ENCODE measurements at regions not wholly inside any gene's neighbourhood (a gene's known extent, or its start where the extent isn't known, plus 50 kb on each side); places are given as distances from the start of the nearest gene placed in this dataset.

- DNase-seq (ENCODE audit: low read depth, low spot score): no peak
- Mint-ChIP-seq H3K4me1 (no peaks in the 10 kb centered on the region), H3K27me3 (ENCODE audit: low read depth) (no peaks in the 10 kb centered on the region), H3K36me3 (ENCODE audit: low read depth) (no peaks in the 10 kb centered on the region), H3K4me3 (no peak overlapping the region), H3K9me3 (peaks cover 4% of the 10 kb centered on the region), H3K27ac (ENCODE audit: unreplicated experiment) (no peak overlapping the region)
- no peak for TF ChIP-seq CTCF (conservative IDR thresholded peaks at IDR 0.05)
Observed at GRCh38 chr4:79763486-79764075, 309.4 kb downstream of the ANTXR2 start.

GRCh38 chr4:79759793-79760192 is 313.2 kb downstream of the ANTXR2 start:
- Mint-ChIP-seq H3K36me3 (ENCODE audit: low read depth) (no peaks in the 10 kb centered on the region), H3K4me3 (no peak overlapping the region), H3K9me3 (peaks cover 4% of the 10 kb centered on the region), H3K4me1 (no peaks in the 10 kb centered on the region), H3K27ac (ENCODE audit: unreplicated experiment) (no peak overlapping the region), H3K27me3 (ENCODE audit: low read depth) (no peaks in the 10 kb centered on the region)
- no peak for TF ChIP-seq CTCF (conservative IDR thresholded peaks at IDR 0.05)
- DNase-seq (ENCODE audit: low read depth, low spot score): no peak

GRCh38 chr4:79757600-79757999 is 315.4 kb downstream of the ANTXR2 start:
- no peak for TF ChIP-seq CTCF (conservative IDR thresholded peaks at IDR 0.05)
- Mint-ChIP-seq H3K36me3 (ENCODE audit: low read depth) (no peaks in the 10 kb centered on the region), H3K27me3 (ENCODE audit: low read depth) (no peaks in the 10 kb centered on the region), H3K27ac (ENCODE audit: unreplicated experiment) (no peak overlapping the region), H3K4me1 (no peaks in the 10 kb centered on the region), H3K4me3 (no peak overlapping the region), H3K9me3 (peaks cover 4% of the 10 kb centered on the region)
- no peak for DNase-seq (ENCODE audit: low read depth, low spot score)

GRCh38 chr4:79756140-79756895 is 316.7 kb downstream of the ANTXR2 start:
- Mint-ChIP-seq H3K36me3 (ENCODE audit: low read depth) (no peaks in the 10 kb centered on the region), H3K4me3 (no peak overlapping the region), H3K27ac (ENCODE audit: unreplicated experiment) (no peak overlapping the region), H3K27me3 (ENCODE audit: low read depth) (no peaks in the 10 kb centered on the region), H3K9me3 (no peaks in the 10 kb centered on the region), H3K4me1 (no peaks in the 10 kb centered on the region)
- no peak for TF ChIP-seq CTCF (conservative IDR thresholded peaks at IDR 0.05)
- DNase-seq (ENCODE audit: low read depth, low spot score): no peak

- Mint-ChIP-seq H3K4me3 (no peak overlapping the region), H3K4me1 (no peaks in the 10 kb centered on the region), H3K27ac (ENCODE audit: unreplicated experiment) (no peak overlapping the region), H3K27me3 (ENCODE audit: low read depth) (no peaks in the 10 kb centered on the region), H3K9me3 (no peaks in the 10 kb centered on the region), H3K36me3 (ENCODE audit: low read depth) (no peaks in the 10 kb centered on the region)
- DNase-seq (ENCODE audit: low read depth, low spot score): no peak
- no peak for TF ChIP-seq CTCF (conservative IDR thresholded peaks at IDR 0.05)
Observed at GRCh38 chr4:79748835-79749234, 324.2 kb downstream of the ANTXR2 start.
